Activated naive CD8-positive, alpha-beta T cell treated with anti-CD3 and anti-CD28 coated beads for 36 hours (primary cell): ENCODE measurements at regions not wholly inside any gene's neighbourhood (a gene's known extent, or its start where the extent isn't known, plus 50 kb on each side); places are given as distances from the start of the nearest gene placed in this dataset.

ENCODE experiments used
- DNase-seq: peaks from one replicate; pipeline ENCODE4 v3.0.0; 2021
- H3K27ac Mint-ChIP-seq: one replicate; pipeline ENCODE4 v1.8.0; 2022; ENCODE audit warnings: mild to moderate bottlenecking, moderate library complexity, mixed read lengths
- H3K27me3 Mint-ChIP-seq: one replicate; pipeline ENCODE4 v1.8.0; 2022; ENCODE audit warnings: mild to moderate bottlenecking, mixed read lengths
- H3K36me3 Mint-ChIP-seq: one replicate; pipeline ENCODE4 v1.8.0; 2021; ENCODE audit warnings: mild to moderate bottlenecking, mixed read lengths
- H3K4me1 Mint-ChIP-seq: one replicate; pipeline ENCODE4 v1.8.0; 2021; ENCODE audit warnings: mixed read lengths
- H3K4me3 Mint-ChIP-seq: one replicate; pipeline ENCODE4 v1.8.0; 2022; ENCODE audit warnings: mild to moderate bottlenecking, moderate library complexity, mixed read lengths
- H3K9me3 Mint-ChIP-seq: one replicate; pipeline ENCODE4 v1.8.0; 2022; ENCODE audit warnings: mixed read lengths

DNA sequence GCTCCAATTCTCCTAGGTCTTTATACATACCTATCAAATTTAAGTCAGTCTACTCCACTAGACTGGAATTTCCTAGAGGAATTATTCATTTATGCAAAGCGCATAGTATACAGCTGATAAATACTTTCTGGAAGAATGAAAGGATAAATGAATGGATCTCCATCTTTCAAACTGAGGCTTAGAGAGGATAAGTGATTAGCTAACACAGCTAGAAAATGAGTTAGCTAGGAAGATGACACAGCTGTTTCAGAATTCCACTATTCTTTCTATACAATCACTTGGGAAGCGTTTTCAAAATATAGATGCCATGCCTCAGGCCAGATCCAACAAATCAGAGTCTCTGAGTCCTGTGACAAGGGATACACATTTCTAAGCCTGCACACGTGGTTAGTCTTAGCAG, 1146.6 kb upstream of the ZEB2 start:
- no peak overlapping the region for H3K4me3 Mint-ChIP-seq
- H3K9me3 Mint-ChIP-seq = no peaks in the 10 kb centered on the region
- no peaks in the 10 kb centered on the region for H3K27me3 Mint-ChIP-seq
- no peak overlapping the region for H3K27ac Mint-ChIP-seq
- no peaks in the 10 kb centered on the region for H3K4me1 Mint-ChIP-seq
- no peak for DNase-seq
- no peaks in the 10 kb centered on the region for H3K36me3 Mint-ChIP-seq

GRCh38 chr2:145657265-145657664, 1137.3 kb upstream of the ZEB2 start:
- H3K4me1 Mint-ChIP-seq = no peaks in the 10 kb centered on the region
- no peaks in the 10 kb centered on the region for H3K27me3 Mint-ChIP-seq
- H3K9me3 Mint-ChIP-seq = no peaks in the 10 kb centered on the region
- H3K4me3 Mint-ChIP-seq = no peak overlapping the region
- H3K36me3 Mint-ChIP-seq = no peaks in the 10 kb centered on the region
- H3K27ac Mint-ChIP-seq = no peak overlapping the region
- no peak for DNase-seq

DNA sequence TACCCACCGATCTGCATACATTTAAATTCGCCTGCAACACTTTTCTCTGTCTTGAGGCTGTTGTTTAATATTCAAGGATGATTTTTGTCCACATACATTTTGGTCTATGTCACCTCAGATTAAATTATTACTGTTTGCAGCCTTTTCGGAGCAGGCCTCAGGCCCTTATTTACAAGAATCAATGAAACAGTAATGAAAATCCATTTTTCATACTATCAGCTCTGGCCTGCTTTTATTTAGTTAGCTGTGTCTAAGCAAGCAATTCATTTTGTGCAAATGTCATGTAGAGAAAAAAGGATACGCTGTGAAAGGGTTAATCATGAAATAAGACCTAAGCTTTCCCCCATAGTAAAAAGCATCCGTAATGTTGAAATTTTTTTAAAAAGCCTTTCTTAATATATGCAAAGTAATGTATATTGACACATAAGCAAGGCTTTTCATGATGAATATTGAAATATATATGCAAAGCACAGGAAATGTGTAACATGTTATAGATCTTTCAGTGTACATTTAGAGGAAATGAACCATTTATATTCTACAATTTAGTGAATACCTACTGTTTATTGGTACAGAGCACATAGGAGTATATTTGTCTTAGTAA, 1135.3 kb upstream of the ZEB2 start:
- Mint-ChIP-seq H3K9me3 (no peaks in the 10 kb centered on the region), H3K4me1 (no peaks in the 10 kb centered on the region), H3K4me3 (no peak overlapping the region), H3K36me3 (no peaks in the 10 kb centered on the region), H3K27me3 (no peaks in the 10 kb centered on the region), H3K27ac (no peak overlapping the region)
- no peak for DNase-seq

DNA sequence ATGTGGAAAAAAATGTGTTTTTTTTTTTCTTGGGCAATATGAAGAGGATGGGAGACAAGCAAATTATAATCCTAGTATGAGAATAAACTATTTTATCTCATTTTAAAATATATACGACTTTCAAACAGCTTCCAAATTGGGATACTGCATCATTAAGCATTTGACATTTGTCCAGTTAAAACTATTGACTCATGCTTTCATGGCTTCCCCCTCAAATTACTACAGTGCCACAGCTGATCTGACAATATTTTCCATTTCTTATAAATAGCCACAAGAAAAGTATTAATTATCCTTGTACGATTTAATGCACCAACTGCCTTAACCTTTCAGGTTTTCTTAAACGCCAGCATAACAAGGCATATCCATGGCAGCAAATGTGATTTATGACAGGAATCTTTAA, 1134.8 kb upstream of the ZEB2 start:
- no peak overlapping the region for H3K27ac Mint-ChIP-seq
- H3K36me3 Mint-ChIP-seq = no peaks in the 10 kb centered on the region
- H3K9me3 Mint-ChIP-seq = no peaks in the 10 kb centered on the region
- no peaks in the 10 kb centered on the region for H3K4me1 Mint-ChIP-seq
- no peak overlapping the region for H3K4me3 Mint-ChIP-seq
- DNase-seq = no peak
- no peaks in the 10 kb centered on the region for H3K27me3 Mint-ChIP-seq

DNA sequence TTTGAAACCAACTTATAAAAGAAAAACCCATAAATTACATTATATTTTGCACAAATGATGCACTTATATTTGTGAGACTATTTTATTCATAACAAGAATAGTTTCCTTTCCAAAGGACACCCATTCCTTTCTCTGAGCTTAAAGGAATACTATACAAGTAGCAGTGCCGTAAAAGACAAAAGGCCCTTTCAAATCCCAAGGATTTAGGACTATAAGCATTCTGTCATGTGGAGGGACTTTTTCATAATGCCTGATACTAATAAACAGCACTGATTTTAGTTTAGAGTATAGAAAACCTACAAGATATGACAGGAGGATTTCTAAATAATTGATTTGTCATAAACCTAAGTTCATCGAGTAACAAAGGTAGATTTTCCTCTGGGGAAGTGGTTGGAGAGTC, 1134.2 kb upstream of the ZEB2 start:
- no peaks in the 10 kb centered on the region for H3K27me3 Mint-ChIP-seq
- DNase-seq = no peak
- no peaks in the 10 kb centered on the region for H3K4me1 Mint-ChIP-seq
- H3K4me3 Mint-ChIP-seq = no peak overlapping the region
- H3K9me3 Mint-ChIP-seq = no peaks in the 10 kb centered on the region
- H3K27ac Mint-ChIP-seq = no peak overlapping the region
- no peaks in the 10 kb centered on the region for H3K36me3 Mint-ChIP-seq

GRCh38 chr2:145653553-145653952, 1133.6 kb upstream of the ZEB2 start:
- Mint-ChIP-seq H3K27ac (no peak overlapping the region), H3K9me3 (no peaks in the 10 kb centered on the region)
- DNase-seq = no peak

DNA sequence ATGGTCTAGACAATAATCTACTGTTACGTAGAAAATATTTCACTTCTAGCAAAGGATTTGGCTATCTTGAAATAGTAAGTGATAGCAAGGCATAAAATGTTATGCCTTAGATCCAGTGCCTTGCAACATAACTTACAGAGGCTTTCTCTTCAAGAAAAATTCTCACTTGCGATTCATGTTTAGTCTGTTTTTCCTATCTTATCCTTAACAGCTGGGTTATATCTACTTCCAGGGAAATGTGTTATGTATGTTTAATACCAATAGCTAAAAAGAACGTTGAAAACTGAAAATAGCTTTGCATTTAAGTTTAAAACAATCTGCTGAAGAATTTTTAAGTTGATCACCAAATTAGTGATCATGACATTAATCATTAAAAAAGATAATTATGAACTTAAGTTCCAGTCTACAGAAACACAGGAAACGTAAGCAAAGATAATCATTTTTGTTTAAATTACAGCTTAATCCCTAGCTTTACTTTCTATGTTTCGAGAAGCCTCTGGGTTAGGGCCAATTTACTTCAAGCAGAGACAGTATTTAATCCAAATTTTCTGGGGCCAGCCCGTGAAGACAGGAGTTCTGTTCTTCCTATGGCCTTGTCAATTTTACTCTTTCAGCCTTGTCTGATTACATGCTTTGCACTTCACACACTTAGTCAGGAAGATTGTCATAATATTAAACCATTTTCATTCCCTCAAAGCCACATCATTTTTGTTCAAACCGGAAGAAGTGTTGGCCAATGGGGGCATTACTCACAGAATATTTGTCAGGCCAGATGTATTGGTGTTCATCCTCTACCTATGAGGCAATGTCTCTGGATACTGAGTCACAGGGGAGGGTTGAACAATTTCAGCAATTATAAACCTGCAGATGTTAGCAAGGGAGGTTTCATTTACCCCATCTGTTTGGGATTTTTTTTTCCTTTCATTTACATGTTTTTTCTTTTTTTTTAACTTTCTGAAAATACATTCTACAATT, 1132.9 kb upstream of the ZEB2 start:
- H3K9me3 Mint-ChIP-seq = no peaks in the 10 kb centered on the region
- H3K27ac Mint-ChIP-seq = no peak overlapping the region
- H3K27me3 Mint-ChIP-seq = no peaks in the 10 kb centered on the region
- no peaks in the 10 kb centered on the region for H3K4me1 Mint-ChIP-seq
- H3K4me3 Mint-ChIP-seq = no peak overlapping the region
- no peak for DNase-seq
- H3K36me3 Mint-ChIP-seq = no peaks in the 10 kb centered on the region

More at GRCh38 chr2:145653553-145653952, 1133.6 kb upstream of the ZEB2 start:
- no peaks in the 10 kb centered on the region for H3K27me3 Mint-ChIP-seq
- no peak overlapping the region for H3K4me3 Mint-ChIP-seq
- H3K4me1 Mint-ChIP-seq = no peaks in the 10 kb centered on the region
- H3K36me3 Mint-ChIP-seq = no peaks in the 10 kb centered on the region

DNA sequence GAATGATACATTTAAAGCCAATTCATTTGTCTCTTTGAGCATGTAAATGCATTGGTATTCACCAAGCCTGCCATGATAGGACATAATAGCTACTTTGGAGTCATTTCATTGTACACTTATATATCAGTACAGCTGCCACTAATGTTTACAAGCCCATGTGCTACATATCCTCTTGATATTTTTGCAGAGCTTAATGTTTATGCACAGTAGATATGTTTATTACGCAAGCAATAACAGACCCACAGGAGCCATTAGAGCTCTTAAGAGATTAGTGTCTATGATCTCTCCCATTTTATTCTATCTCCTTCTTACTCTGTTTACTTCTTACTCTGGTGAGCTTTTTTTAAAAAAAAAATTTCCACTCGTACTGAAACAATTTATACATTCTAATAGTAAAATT, 1132.1 kb upstream of the ZEB2 start:
- no peak for DNase-seq
- Mint-ChIP-seq H3K36me3 (no peaks in the 10 kb centered on the region), H3K4me3 (no peak overlapping the region), H3K27me3 (no peaks in the 10 kb centered on the region), H3K4me1 (no peaks in the 10 kb centered on the region), H3K27ac (no peak overlapping the region), H3K9me3 (no peaks in the 10 kb centered on the region)

GRCh38 chr2:145650226-145650625, 1130.3 kb upstream of the ZEB2 start:
- Mint-ChIP-seq H3K4me1 (no peaks in the 10 kb centered on the region), H3K36me3 (no peaks in the 10 kb centered on the region), H3K9me3 (no peaks in the 10 kb centered on the region)

DNA sequence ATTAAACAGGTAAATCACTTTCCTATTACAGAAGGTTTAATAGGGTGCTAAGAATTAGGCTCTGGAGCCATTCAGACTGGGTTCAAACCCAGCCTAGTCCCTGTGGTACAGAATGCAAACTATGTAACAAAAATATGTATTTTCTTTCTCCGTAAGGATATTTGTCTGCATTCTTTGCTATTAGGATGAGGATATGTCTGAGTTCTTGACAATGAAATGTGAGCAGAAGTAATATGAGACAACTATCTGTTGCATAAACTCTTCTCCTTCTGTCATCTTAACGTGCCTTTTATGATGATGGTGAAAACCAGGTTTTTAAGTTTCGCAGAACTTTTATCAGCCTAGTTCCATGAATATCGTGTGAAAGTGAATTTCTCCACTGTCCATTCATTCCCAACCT, 1129.1 kb upstream of the ZEB2 start:
- H3K27me3 Mint-ChIP-seq = peaks cover 3% of the 10 kb centered on the region
- no peaks in the 10 kb centered on the region for H3K4me1 Mint-ChIP-seq
- H3K36me3 Mint-ChIP-seq = no peaks in the 10 kb centered on the region
- H3K27ac Mint-ChIP-seq = no peak overlapping the region
- H3K4me3 Mint-ChIP-seq = no peak overlapping the region
- H3K9me3 Mint-ChIP-seq = no peaks in the 10 kb centered on the region
- DNase-seq = no peak

More at GRCh38 chr2:145650226-145650625, 1130.3 kb upstream of the ZEB2 start:
- no peak overlapping the region for H3K27ac Mint-ChIP-seq
- H3K27me3 Mint-ChIP-seq = no peaks in the 10 kb centered on the region
- DNase-seq = no peak
- no peak overlapping the region for H3K4me3 Mint-ChIP-seq

DNA sequence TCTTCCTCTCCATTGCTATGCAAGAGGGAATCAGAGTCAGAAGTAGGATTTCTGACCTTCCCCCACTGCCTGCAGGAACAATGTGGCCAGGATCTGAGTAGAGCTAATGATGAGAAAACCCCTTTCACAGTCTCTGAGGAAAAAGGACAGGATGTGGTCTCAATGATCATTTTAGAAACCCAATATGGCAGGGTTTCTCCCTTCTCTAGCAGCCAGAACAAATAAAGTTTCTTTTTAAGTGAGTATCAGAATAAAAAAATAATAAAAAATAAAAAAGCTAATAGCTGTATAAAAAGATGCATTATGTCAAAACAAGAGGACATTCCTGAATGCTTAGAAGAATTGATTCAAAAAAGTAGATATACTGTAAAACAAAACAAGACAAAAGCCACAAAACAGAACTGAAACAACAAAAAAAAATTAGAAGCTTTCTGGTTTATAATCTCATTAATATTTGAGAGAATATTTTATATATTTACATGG, 1124.9 kb upstream of the ZEB2 start:
- Mint-ChIP-seq H3K4me1 (no peaks in the 10 kb centered on the region), H3K27ac (no peak overlapping the region), H3K36me3 (no peaks in the 10 kb centered on the region), H3K9me3 (no peaks in the 10 kb centered on the region), H3K27me3 (peaks cover 3% of the 10 kb centered on the region), H3K4me3 (no peak overlapping the region)
- DNase-seq = no peak

DNA sequence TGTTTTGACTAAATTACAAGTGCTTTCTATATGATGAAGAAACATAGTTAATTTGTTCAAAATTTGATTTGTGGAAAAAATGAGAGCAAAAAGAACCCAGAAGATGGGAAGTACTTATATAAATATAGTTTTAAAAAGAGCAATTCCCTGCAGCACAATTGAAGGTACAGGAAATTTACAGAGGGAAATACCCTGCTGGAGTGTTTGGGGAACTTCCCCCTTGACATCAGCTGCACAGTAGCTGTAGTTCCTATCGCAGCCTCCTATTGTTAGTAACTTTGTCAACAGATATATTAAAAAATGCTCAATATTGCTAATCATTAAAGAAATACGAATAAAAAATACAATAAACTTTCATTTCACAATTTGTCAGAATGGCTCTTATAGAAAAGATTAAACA, 1118.8 kb upstream of the ZEB2 start:
- peaks cover 1% of the 10 kb centered on the region for H3K9me3 Mint-ChIP-seq
- no peak overlapping the region for H3K27ac Mint-ChIP-seq
- DNase-seq = no peak
- no peak overlapping the region for H3K4me3 Mint-ChIP-seq
- peaks cover 4% of the 10 kb centered on the region for H3K27me3 Mint-ChIP-seq
- H3K36me3 Mint-ChIP-seq = no peaks in the 10 kb centered on the region
- no peaks in the 10 kb centered on the region for H3K4me1 Mint-ChIP-seq

DNA sequence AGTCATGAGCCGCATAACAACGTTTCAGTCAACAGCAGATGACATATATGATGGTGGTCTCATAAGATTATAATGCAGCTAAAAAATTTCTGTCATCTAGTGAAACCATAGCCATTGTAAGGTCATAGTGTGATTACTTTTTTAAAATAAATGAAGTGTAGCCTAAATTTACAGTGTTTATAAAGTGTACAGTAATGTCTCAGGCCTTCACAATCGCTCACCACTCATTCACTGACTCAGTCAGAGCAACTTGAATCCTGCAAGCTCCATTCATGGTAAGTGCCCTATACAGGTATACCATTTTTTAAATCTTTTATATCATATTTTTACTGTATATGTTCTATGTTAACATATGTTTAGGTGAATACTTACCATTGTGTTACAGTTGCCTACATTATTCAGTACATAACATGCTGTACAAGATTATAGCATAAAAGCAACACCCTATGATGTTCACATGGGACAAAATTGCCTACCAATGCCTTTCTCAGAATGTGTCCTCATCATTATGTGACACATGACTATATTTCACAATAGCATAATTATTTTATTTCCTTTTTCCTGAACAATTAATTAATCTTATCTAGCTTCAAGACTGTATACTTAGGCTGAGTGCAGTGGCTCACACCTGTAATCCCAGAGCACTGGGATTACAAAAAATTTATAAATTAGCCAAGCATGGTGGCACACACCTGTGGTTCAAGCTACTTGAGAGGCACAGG, 1115.9 kb upstream of the ZEB2 start:
- peaks cover 1% of the 10 kb centered on the region for H3K9me3 Mint-ChIP-seq
- H3K4me1 Mint-ChIP-seq = no peaks in the 10 kb centered on the region
- H3K4me3 Mint-ChIP-seq = no peak overlapping the region
- DNase-seq = no peak
- H3K27ac Mint-ChIP-seq = no peak overlapping the region
- no peaks in the 10 kb centered on the region for H3K36me3 Mint-ChIP-seq
- H3K27me3 Mint-ChIP-seq = peaks cover 4% of the 10 kb centered on the region

DNA sequence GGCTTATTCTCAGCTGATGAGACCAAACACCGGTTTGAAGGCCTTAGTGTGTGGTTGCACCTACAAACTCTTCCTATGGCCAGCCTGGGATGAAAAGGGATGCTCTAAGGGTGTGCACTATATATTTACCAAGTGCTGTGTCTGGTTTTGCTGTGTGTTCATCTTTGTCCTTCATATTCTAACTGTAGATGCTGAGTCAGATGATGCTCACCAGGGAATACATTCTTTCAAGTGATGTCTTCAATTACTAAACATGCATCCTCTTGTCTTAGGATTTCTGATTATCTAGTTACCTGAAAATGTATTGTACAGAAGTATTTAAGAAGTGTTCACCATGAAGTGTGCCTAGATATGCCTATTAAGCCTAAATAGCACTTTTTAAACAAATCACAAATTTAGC, 1111.6 kb upstream of the ZEB2 start:
- no peaks in the 10 kb centered on the region for H3K9me3 Mint-ChIP-seq
- DNase-seq = no peak
- H3K27me3 Mint-ChIP-seq = no peaks in the 10 kb centered on the region
- H3K4me3 Mint-ChIP-seq = no peak overlapping the region
- H3K27ac Mint-ChIP-seq = no peak overlapping the region
- H3K4me1 Mint-ChIP-seq = no peaks in the 10 kb centered on the region
- H3K36me3 Mint-ChIP-seq = no peaks in the 10 kb centered on the region

DNA sequence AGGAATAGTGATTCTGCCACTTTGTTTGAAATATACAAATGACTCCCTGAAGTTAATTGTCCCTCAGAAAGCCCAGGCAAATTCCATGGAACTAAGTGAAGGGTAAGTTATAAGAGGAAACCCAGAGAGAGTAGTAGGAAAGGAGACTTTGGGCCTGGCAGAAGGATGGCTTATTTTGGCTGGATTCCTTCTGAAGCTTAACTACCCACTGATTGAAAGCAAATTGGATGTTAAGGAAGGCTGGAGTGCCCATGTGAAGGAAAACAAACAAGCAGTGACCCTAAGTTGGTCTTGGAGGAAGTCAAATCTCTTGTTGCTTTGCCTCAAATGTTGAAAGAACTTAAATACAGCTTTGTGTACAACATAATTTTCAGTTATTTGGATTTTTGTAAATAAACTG, 1106.4 kb upstream of the ZEB2 start:
- no peak for DNase-seq
- Mint-ChIP-seq H3K27ac (no peak overlapping the region), H3K27me3 (no peaks in the 10 kb centered on the region), H3K36me3 (no peaks in the 10 kb centered on the region), H3K4me3 (no peak overlapping the region), H3K9me3 (no peaks in the 10 kb centered on the region), H3K4me1 (no peaks in the 10 kb centered on the region)
